ENCODE measurements at regions not wholly inside any gene's neighbourhood (a gene's known extent, or its start where the extent isn't known, plus 50 kb on each side); places are given as distances from the start of the nearest gene placed in this dataset.

GRCh38 chrX:73768886-73769285 lies 83.6 kb downstream of the XIST start:
- DNase-seq, result no peak

- DNase-seq, result no peak
Observed at GRCh38 chrX:73768160-73768559, 84.4 kb downstream of the XIST start.

- no peak for DNase-seq
Observed at GRCh38 chrX:73767017-73767416, 85.5 kb downstream of the XIST start.

- DNase-seq, result peak; percentile 50
Observed at GRCh38 chrX:73766431-73766795, 86.1 kb downstream of the XIST start.

GRCh38 chrX:73765776-73766430 lies 86.6 kb downstream of the XIST start:
- peak; percentile 9 for DNase-seq

- DNase-seq, result no peak
Observed at GRCh38 chrX:73758250-73758649, 94.3 kb downstream of the XIST start.

All from NCI-H82 (cell line).